Kidney tubule cell (primary cell): ENCODE measurements at regions not wholly inside any gene's neighbourhood (a gene's known extent, or its start where the extent isn't known, plus 50 kb on each side); places are given as distances from the start of the nearest gene placed in this dataset.
"Not testable (repeated sequence)": the region's sequence is repeated elsewhere in the genome, so short reads cannot be mapped to it uniquely, and the experiment has no call there.

Experiments used
- DNase-seq: peaks from one replicate; pipeline ENCODE4 v3.0.0-alpha.2; 2018; ENCODE audit warnings: low spot score

DNA sequence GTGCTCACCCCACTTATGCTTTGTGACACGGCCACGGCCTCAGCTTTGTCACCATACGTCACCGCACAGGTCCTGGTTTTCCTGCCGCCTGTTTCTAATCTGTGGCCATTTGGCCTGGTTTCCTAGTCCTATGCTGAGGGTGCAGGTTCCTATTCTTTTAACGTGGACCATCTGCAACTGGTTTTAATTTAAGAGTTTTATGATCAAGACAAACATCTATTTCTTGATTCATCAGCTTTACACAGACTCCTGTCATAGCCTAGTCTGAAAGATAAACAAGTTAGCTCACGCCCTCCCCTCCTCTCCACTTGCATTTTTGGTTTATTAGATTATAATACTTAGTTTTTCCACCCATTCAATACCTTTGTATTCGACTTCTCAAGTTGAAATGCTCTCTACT is 97.5 kb upstream of the RPS6KA2 start:
- no peak for DNase-seq

- DNase-seq = no peak
Observed at GRCh38 chr6:166722785-166723184, 95.7 kb upstream of the RPS6KA2 start.

DNA sequence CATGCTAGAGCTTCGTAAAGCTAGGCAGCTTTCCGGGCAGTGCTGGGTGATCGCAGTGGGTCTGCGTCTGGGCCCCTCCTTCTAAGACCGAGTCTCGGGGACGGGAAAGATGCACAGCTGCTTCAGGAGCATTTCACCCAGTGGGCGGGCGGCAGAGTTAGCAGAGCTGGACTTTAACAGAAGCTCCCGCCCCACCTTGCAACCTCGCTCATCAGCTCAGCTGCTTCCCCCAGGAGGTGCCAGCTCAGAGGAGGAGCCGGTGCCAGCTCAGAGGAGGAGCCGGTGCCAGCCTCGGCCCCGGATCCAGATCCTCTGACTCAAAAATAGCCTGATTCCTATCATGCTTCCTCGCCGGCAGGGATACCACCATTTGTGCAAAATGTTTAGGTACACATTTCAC is 94.5 kb upstream of the RPS6KA2 start:
- DNase-seq = no peak

DNA sequence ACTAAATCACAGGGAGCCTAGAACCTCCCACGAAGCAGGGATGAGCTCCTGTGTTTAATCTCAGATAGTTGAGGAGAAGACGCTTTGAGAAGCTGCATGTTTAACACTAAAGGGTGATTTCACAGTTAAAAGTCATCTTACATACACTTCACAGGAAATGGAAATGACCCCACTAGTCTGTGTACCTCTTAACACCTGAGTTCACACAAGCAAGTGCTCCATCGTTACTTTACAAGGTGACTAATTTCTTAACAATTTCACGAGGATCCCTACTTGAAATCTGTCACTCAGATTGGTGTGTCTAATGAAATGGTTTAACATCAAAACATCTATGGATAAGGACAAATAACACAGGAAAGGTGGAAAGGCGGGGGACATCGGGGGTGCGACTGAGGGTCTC is 93.8 kb upstream of the RPS6KA2 start:
- DNase-seq = peak; percentile 70

- DNase-seq = no peak
Observed at GRCh38 chr6:166719019-166719418, 92.0 kb upstream of the RPS6KA2 start.

GRCh38 chr6:166718516-166718915 is 91.5 kb upstream of the RPS6KA2 start:
- no peak for DNase-seq

GRCh38 chr6:166716910-166717617 is 90.0 kb upstream of the RPS6KA2 start:
- DNase-seq = no peak

GRCh38 chr6:166715992-166716391 is 88.9 kb upstream of the RPS6KA2 start:
- DNase-seq = no peak

DNA sequence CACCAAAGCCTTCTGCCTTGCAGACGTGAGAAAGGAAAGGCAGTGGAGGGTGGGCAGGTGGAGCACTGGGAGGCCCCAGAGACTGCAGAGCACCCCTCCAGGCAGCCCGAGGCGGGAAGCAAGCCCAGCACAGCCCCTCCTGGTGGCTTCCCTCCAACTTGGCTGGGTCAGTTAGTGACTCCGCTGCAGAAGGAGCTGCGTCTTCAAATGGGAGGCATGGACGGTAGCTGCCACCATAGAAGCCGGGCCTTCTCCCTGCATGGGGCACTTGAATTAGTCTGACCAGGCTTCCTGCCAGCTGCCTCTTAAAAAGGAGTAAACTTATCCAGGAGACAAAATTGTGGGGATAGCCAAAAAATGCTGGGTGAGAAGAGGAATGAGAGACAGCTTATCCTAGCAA is 88.0 kb upstream of the RPS6KA2 start:
- no peak for DNase-seq

- DNase-seq = no peak
Observed at GRCh38 chr6:166714581-166714980, 87.5 kb upstream of the RPS6KA2 start.

GRCh38 chr6:166714187-166714510 is 87.1 kb upstream of the RPS6KA2 start:
- DNase-seq = no peak

DNA sequence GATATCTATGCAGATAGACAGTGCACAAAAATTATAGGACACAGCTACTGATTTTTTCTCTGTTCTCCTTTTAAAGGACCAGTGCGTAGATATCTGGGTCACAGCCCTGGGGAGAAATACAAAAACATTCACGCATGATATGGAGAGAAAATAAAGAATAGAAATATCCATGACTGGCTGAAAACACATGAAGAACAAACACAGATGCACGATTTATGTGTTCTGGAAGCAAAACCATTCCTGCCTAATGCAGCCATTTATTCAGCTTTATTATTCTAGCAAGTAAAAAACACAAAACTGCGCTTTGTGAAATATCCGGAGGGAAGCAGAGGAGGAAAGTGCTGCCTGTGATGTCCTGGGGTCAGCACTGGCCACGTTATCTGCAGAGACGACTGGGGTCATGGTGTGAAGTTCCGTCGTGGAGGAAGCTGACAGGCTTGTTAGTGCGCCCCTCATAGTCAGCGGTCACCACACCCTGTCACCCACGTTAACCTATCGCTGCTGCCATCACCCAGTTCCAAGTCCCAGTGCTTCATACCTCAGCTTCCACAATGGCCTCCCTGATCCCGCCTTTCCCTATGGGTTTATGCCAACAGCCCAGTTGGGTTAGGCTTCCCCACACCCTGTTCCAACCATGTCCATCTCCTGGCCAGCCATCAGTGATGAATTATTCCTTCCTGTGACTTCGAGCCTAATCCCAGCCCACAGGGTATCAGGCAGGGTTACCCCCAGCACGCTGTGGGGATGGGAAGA is 86.6 kb upstream of the RPS6KA2 start:
- no peak for DNase-seq

DNA sequence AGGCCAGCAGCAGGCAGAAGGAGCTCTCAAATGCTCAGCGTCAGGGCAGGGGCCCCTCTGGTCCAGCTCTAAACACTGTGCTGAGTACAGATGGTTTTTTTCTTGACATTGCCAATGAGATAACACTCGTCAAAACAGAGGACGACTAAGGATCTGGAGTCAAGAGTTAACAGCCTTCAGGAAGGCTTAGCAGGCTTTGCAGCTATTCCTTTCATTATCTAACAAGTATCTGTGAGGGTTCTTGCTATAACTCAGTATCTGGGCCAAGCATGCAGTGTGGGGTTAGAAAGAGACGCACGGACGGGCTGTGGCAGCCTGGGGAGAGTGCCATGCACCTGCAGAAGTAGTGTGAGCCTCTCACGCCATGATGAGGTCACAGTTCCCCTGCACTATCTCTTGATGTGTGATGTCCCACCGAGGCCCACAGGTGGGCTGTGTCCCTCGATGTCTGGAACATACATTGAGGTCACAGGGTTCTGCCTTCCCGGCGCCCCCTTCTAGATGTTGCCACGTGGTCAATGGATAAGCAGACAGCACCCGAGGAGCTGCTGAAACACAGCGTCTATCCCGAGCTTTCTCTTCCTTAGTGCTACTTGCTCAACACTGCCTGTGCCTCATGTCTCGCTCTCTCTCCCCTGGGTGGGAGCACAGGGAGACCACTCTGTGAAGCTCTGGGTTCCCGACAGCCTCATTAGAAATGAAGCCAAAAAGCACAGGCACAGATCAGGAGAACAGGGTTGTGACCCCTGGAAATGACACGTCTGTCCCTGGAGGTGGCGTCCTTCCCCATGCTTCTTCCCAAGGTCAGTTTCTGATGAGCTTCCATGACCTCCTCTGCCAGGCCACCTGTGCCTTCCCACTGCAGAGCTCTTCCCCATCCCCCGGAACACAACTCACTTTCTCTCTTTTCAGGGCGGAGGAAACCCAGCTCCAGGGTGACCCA is 85.5 kb upstream of the RPS6KA2 start:
- no peak for DNase-seq

DNA sequence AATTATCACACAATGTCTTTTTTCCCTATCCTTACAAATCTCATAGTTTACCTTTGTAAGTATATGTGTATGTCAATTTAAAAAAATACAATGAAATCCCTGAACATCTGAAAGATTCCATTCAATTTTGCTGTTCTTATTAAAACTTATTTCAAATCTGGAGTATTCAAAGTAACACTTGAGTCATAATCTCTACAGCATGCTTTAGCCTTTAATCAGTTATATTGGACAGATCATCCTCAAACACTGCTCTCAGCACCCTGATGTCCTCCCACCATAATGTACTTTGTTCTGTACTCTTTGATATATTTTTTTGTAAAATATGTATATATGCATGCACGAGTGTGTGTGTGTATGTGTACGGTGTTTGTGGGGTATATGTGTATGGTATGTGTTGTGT is 83.0 kb upstream of the RPS6KA2 start:
- no peak for DNase-seq

DNA sequence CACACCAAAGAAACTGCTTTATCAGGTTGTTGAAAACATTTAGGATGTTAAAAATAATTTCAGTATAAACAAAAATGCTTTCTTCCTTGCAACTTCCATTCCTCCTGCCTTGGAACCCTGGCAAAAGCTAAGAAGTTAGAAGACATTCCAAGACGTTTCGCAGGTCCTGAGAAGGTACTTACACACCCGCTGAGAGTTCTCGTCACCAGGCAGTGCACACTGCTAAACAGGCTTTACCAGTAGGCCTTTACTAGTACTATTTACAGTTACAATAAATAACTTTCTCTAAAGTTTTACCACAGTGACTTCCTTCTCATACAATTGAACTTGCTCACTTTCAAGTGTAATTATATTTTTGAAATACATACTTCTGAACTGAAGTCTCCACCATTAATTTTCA is 81.4 kb upstream of the RPS6KA2 start:
- no peak for DNase-seq

- peak; percentile 68 for DNase-seq
Observed at GRCh38 chr6:166707045-166707444, 80.0 kb upstream of the RPS6KA2 start.

DNA sequence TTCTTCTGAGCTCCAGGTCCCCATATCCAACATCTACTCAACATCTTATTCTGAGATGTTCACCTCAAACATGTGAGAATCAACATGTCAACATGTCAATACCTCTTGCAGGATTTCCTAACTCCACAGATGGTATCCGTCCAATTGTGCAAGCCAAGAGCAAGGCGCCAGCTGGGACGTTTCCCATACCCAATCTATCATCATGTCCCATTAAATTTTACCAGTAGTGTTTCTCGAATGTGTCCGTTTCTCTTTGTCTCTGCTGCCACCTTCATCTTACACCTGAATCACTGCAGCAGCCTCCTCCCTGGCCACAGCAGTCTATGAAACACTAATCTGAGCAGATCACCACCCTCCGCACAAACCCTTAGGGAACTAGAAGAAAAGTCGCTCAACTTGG is 78.0 kb upstream of the RPS6KA2 start:
- DNase-seq = no peak

GRCh38 chr6:166704171-166704570 is 77.1 kb upstream of the RPS6KA2 start:
- no peak for DNase-seq

- DNase-seq = no peak
Observed at GRCh38 chr6:166703149-166703710, 76.2 kb upstream of the RPS6KA2 start.

DNA sequence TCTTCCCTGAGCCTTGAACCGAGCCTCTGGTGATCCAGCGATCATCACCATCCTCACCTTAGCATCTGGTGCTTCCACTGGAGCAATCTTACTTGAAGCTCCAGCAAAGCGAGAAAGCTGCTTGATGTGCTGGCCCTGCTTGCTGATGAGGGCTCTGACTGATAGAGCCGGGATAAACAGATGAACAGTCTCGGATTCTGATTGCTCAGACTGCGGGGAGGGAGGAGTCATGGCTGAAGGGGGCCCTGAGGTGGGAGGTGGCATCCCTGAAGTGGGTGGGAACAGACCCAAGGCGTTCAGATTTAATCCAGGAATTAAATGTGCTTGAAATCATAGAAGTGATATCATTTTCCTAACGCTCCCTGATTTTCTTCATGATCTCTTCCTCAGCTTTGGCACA is 74.4 kb upstream of the RPS6KA2 start:
- DNase-seq = not testable (repeated sequence)

DNA sequence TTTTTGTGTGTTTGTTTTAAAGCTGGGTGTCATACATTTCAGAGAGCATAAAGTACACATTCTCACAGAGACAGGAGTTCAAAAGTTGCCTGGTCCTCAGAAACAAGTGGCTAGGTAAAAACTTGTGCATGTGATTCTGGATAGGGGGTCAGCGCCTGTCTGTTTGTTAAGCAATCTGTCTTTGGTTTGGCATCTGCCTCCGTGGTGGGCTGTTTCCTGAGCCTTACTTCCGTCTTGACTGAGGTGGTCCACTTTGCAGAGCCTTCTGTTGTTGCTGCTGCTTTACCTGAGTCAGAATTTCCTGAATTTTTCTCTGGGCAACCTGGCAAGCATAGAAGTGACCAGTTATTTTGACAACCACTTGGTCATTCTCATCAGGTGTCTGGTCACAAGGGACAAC is 73.8 kb upstream of the RPS6KA2 start:
- DNase-seq = not testable (repeated sequence)

DNA sequence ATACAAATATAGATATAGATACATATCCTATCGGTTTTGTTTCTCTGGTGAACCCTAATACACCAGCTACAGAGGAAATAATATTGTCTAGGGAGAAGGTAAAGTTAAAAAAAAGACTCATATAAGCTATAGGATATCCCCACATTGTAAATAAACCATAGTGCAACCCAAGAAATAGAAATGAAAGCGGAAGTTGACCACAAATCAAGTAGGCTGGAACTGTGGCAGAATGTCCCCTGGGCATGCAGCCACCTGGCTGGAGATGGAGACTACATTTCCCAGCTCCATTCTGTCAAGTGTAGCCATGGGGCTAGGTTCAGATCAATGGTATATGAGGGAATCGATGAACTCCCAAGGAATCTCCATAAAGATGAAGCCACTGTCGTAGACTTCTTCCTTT is 70.1 kb upstream of the RPS6KA2 start:
- no peak for DNase-seq
